H1 (cell line): ENCODE measurements at regions not wholly inside any gene's neighbourhood (a gene's known extent, or its start where the extent isn't known, plus 50 kb on each side); places are given as distances from the start of the nearest gene placed in this dataset.

Experiments
- CTCF ChIA-PET: fragments of 300-600 bp; sonication (Branson Sonifier 250); formaldehyde crosslinking; loops from one replicate; lab custom pipeline; 2021; ENCODE audit not compliant: partially characterized antibody; lab: Charles Lee
- POLR2A ChIA-PET: fragments of 300-600 bp; sonication (Branson Sonifier 250); formaldehyde crosslinking; loops from one replicate; lab custom pipeline; 2021; ENCODE audit warnings: inconsistent platforms; ENCODE audit not compliant: partially characterized antibody; lab: Charles Lee
- DNase-seq, 2 experiments: peaks; one replicate each; pipeline versions ENCODE4 v3.0.0 to v3.0.0-alpha.2; 2010 to 2022; ENCODE audit warnings: low spot score in 2 of 2, low read depth in 1 of 2, mixed read lengths in 1 of 2
- FAIRE-seq: peaks from 2 replicates; lab custom pipeline; 2011; peaks lifted over from hg19 to GRCh38; lab: Jason Lieb, UNC
- H2AFZ ChIP-seq: 2 replicates; pipeline ENCODE4 v1.8.1; 2012; ENCODE audit warnings: low read length, inconsistent platforms
- H2AK5ac ChIP-seq: 2 replicates; pipeline ENCODE4 v1.6.1; 2013; ENCODE audit warnings: low read depth, low read length
- H2BK120ac ChIP-seq: replicated peaks from 2 replicates; pipeline ENCODE3; 2013; ENCODE audit warnings: low read depth, low read length, inconsistent platforms
- H2BK12ac ChIP-seq: 2 replicates; pipeline ENCODE4 v1.6.1; 2013; ENCODE audit warnings: low read depth, low read length
- H2BK15ac ChIP-seq: 2 replicates; pipeline ENCODE4 v1.6.1; 2013; ENCODE audit warnings: low read length
- H2BK20ac ChIP-seq: 2 replicates; pipeline ENCODE4 v1.6.1; 2013; ENCODE audit warnings: low read length
- H2BK5ac ChIP-seq: 2 replicates; pipeline ENCODE4 v1.6.1; 2013; ENCODE audit warnings: low read depth, low read length
- H3K14ac ChIP-seq: 2 replicates; pipeline ENCODE4 v1.6.1; 2013; ENCODE audit warnings: inconsistent platforms; ENCODE audit not compliant: insufficient read length
- H3K18ac ChIP-seq: 2 replicates; pipeline ENCODE4 v1.6.1; 2013; ENCODE audit warnings: low read length; ENCODE audit errors: extremely low read depth
- H3K23ac ChIP-seq: 2 replicates; pipeline ENCODE4 v1.6.1; 2013; ENCODE audit warnings: inconsistent platforms; ENCODE audit not compliant: insufficient read length
- H3K23me2 ChIP-seq: 2 replicates; pipeline ENCODE4 v1.6.1; 2013; ENCODE audit warnings: low read depth, low read length
- H3K27ac ChIP-seq: 2 replicates; pipeline ENCODE4 v1.6.1; 2011; ENCODE audit warnings: low read depth, low read length, inconsistent platforms
- H3K27me3 ChIP-seq, 4 experiments: replicated peaks in 1 of 4; 1 replicate in 1 of 4; 2 replicates in 3 of 4; pipeline versions ENCODE4 v1.6.1 to v1.8.1; 2011 to 2013; ENCODE audit warnings: low read length in 3 of 4, mild to moderate bottlenecking in 3 of 4, inconsistent platforms in 2 of 4, mixed read lengths in 2 of 4, moderate library complexity in 1 of 4; ENCODE audit not compliant: control insufficient read depth in 3 of 4, insufficient read depth in 3 of 4; ENCODE audit errors: extremely low read depth in 1 of 4
- H3K36me3 ChIP-seq, 4 experiments: 2 replicates each; pipeline versions ENCODE4 v1.6.1 to v1.8.1; 2011 to 2013; ENCODE audit warnings: mild to moderate bottlenecking in 4 of 4, low read length in 3 of 4, moderate library complexity in 2 of 4, control low read depth in 1 of 4, inconsistent platforms in 1 of 4; ENCODE audit not compliant: insufficient read depth in 4 of 4, control insufficient read depth in 2 of 4
- H3K4ac ChIP-seq: replicated peaks from 2 replicates; pipeline ENCODE3; 2013; ENCODE audit warnings: low read length, low read depth, mixed read lengths, inconsistent platforms; ENCODE audit not compliant: insufficient read length
- H3K4me1 ChIP-seq, 4 experiments: replicated peaks in 1 of 4; 1 replicate in 1 of 4; 2 replicates in 3 of 4; pipeline versions ENCODE4 v1.6.1 to v1.8.1; 2011 to 2013; ENCODE audit warnings: low read length in 3 of 4, inconsistent platforms in 2 of 4, mixed read lengths in 1 of 4; ENCODE audit not compliant: insufficient read depth in 4 of 4, control insufficient read depth in 3 of 4
- H3K4me2 ChIP-seq, 2 experiments: 2 replicates each; pipeline versions ENCODE4 v1.6.1 to v1.8.1; 2011 to 2013; ENCODE audit warnings: low read depth in 2 of 2, low read length in 2 of 2, control low read depth in 1 of 2, inconsistent platforms in 1 of 2, mild to moderate bottlenecking in 1 of 2; ENCODE audit not compliant: insufficient read depth in 1 of 2
- H3K4me3 ChIP-seq, 4 experiments: fragments of 200-600, 300-600 bp in 1 of 4; sonication (generic), shearing (Covaris generic), sonication (Bioruptor Twin) in 1 of 4; 2 replicates each; pipeline versions ENCODE4 v1.5.1 to v1.8.1; 2011 to 2016; ENCODE audit warnings: low read length in 4 of 4, low read depth in 3 of 4, control low read depth in 2 of 4, inconsistent platforms in 2 of 4, mild to moderate bottlenecking in 2 of 4, mixed read lengths in 1 of 4, moderate library complexity in 1 of 4; ENCODE audit not compliant: insufficient read depth in 2 of 4; ENCODE audit errors: extremely low read depth in 1 of 4
- H3K56ac ChIP-seq: replicated peaks from 2 replicates; pipeline ENCODE3; 2013; ENCODE audit warnings: low read depth, mild to moderate bottlenecking, mixed read lengths, low read length, inconsistent platforms; ENCODE audit not compliant: insufficient read length
- H3K79me1 ChIP-seq: 2 replicates; pipeline ENCODE4 v1.6.1; 2013; ENCODE audit warnings: low read depth, low read length, control low read depth
- H3K79me2 ChIP-seq, 2 experiments: 2 replicates each; pipeline versions ENCODE4 v1.6.1 to v1.8.1; 2012 to 2013; ENCODE audit warnings: low read length in 2 of 2, mild to moderate bottlenecking in 2 of 2, inconsistent platforms in 1 of 2; ENCODE audit not compliant: insufficient read depth in 2 of 2, control insufficient read depth in 1 of 2
- H3K9ac ChIP-seq, 4 experiments: replicated peaks in 1 of 4; 1 replicate in 1 of 4; 2 replicates in 3 of 4; pipeline versions ENCODE4 v1.6.1 to v1.8.1; 2011 to 2013; ENCODE audit warnings: low read depth in 3 of 4, low read length in 3 of 4, control low read depth in 2 of 4, mild to moderate bottlenecking in 2 of 4, moderate library complexity in 2 of 4, inconsistent platforms in 1 of 4; ENCODE audit errors: extremely low read depth in 1 of 4
- H3K9me3 ChIP-seq, 2 experiments: 2 replicates each; pipeline versions ENCODE4 v1.6.1 to v1.8.1; 2012 to 2013; ENCODE audit warnings: mild to moderate bottlenecking in 2 of 2, moderate library complexity in 2 of 2, control low read depth in 1 of 2, inconsistent platforms in 1 of 2, low read depth in 1 of 2, low read length in 1 of 2, mixed read lengths in 1 of 2; ENCODE audit not compliant: insufficient read depth in 2 of 2
- H4K20me1 ChIP-seq, 2 experiments: replicated peaks in 1 of 2; 2 replicates each; pipeline versions ENCODE3 to v1.8.1; 2011 to 2013; ENCODE audit warnings: inconsistent platforms in 2 of 2, low read length in 2 of 2, mild to moderate bottlenecking in 1 of 2; ENCODE audit not compliant: insufficient read depth in 2 of 2, control insufficient read depth in 1 of 2
- H4K5ac ChIP-seq: 2 replicates; pipeline ENCODE4 v1.6.1; 2013; ENCODE audit warnings: low read length, low read depth, mixed read lengths, inconsistent platforms; ENCODE audit not compliant: insufficient read length
- H4K8ac ChIP-seq: 2 replicates; pipeline ENCODE4 v1.8.0; 2013; ENCODE audit warnings: mild to moderate bottlenecking, moderate library complexity, low read length, inconsistent platforms; ENCODE audit not compliant: insufficient read depth; ENCODE audit errors: extremely low read depth
- H4K91ac ChIP-seq: replicated peaks from 2 replicates; pipeline ENCODE3; 2013; ENCODE audit warnings: low read length, mixed read lengths, inconsistent platforms; ENCODE audit not compliant: insufficient read length
- EP300 ChIP-seq, 2 experiments: IDR thresholded peaks; 1 replicate in 1 of 2; 2 replicates in 1 of 2; pipeline ENCODE4 v1.6.1; 2011 to 2012; ENCODE audit warnings: low read depth in 2 of 2, low read length in 2 of 2, mild to moderate bottlenecking in 2 of 2, borderline replicate concordance in 1 of 2, inconsistent platforms in 1 of 2, moderate library complexity in 1 of 2
- WGBS, 2 experiments: shearing (Covaris generic) in 1 of 2; methylation state at CpG; one replicate each; pipeline versions ENCODE4 v1.1.6 to v1.1.7; 2013 to 2015; ENCODE audit warnings: low lambda C conversion rate in 2 of 2, mixed read lengths in 2 of 2, inconsistent platforms in 1 of 2, low coverage in 1 of 2, missing lambda C conversion rate in 1 of 2; ENCODE audit not compliant: insufficient replicate concordance in 2 of 2, insufficient coverage in 1 of 2, insufficient read length in 1 of 2; ENCODE audit errors: extremely low coverage in 1 of 2, missing lambda C conversion rate in 1 of 2; 5-methylcytosine and 5-hydroxymethylcytosine counted together

GRCh38 chr4:135684001-135684400 is 1482.4 kb upstream of the PABPC4L start:
- Histone ChIP-seq H3K4ac (no peak overlapping the region), H3K9me3 (no peaks in the 10 kb centered on the region), H2BK5ac (no peak overlapping the region), H3K36me3 (no peaks in the 10 kb centered on the region), H3K4me1 (no peaks in the 10 kb centered on the region), H3K79me1 (no peaks in the 10 kb centered on the region), H3K4me2 (no peak overlapping the region), H2AFZ (no peak overlapping the region), H3K27ac (no peak overlapping the region), H3K18ac (no peak overlapping the region), H3K27me3 (no peaks in the 10 kb centered on the region), H3K56ac (no peak overlapping the region), H3K23me2 (no peaks in the 10 kb centered on the region), H4K91ac (no peak overlapping the region), H2BK120ac (no peak overlapping the region), H2AK5ac (no peak overlapping the region), H2BK12ac (no peak overlapping the region), H3K4me3 (no peak overlapping the region), H2BK15ac (no peak overlapping the region), H3K9ac (no peak overlapping the region), H4K5ac (no peak overlapping the region), H3K79me2 (no peaks in the 10 kb centered on the region), H4K8ac (no peak overlapping the region), H2BK20ac (no peak overlapping the region), H4K20me1 (no peaks in the 10 kb centered on the region), H3K14ac (no peak overlapping the region), H3K23ac (no peak overlapping the region)
- WGBS, 2 experiments, result 84% methylated on average over 2 of the region's 2 CpGs; no CpG with 5 or more reads in 1 of the 2 experiments
- ChIA-PET POLR2A (no interaction called here), CTCF (no interaction called here)
- FAIRE-seq, result no peak
- no peak for TF ChIP-seq EP300 (IDR thresholded peaks at IDR 0.05; ENCODE audit: borderline replicate concordance in 1 of 2, low read depth in 2 of 2, low read length in 2 of 2)
- no peak for DNase-seq
